ENCODE measurements at regions not wholly inside any gene's neighbourhood (a gene's known extent, or its start where the extent isn't known, plus 50 kb on each side); places are given as distances from the start of the nearest gene placed in this dataset.

DNA sequence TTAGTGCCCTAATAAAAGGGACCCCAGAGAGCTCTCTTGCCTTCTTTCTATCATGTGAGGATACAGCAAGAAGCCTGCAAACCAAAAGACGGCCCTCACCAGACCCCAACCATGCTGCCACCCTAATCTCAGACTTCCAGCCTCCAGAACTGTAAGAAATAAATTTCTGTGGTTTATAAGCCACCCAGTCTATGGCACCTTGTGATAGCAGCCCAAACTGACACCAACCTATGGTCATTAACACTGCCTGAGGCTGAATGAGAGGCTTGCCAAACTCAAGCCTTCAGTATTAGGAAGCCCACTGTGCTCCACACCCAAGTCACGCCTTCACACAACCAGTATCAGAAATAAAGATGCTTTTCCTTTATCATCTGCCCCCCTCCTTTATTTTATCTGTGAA is 127.3 kb upstream of the KLF3 start:
- TF ChIP-seq CTCF (IDR thresholded peaks at IDR 0.05) (no peak), EZH2 (IDR thresholded peaks at IDR 0.05; ENCODE audit: borderline replicate concordance, insufficient read depth, low read depth, low read length, poor library complexity, severe bottlenecking) (no peak)

Data from B cell (primary cell).